CD4-positive, alpha-beta memory T cell (primary cell): ENCODE measurements at regions not wholly inside any gene's neighbourhood (a gene's known extent, or its start where the extent isn't known, plus 50 kb on each side); places are given as distances from the start of the nearest gene placed in this dataset.

Experiments
- CTCF ChIA-PET: fragments of 350-600 bp; sonication (Branson Sonifier 250); formaldehyde crosslinking; loops from one replicate; lab custom pipeline; 2021; ENCODE audit warnings: inconsistent platforms; ENCODE audit not compliant: partially characterized antibody; lab: Charles Lee
- POLR2A ChIA-PET: fragments of 350-600 bp; sonication (Branson Sonifier 250); formaldehyde crosslinking; loops from one replicate; lab custom pipeline; 2021; ENCODE audit not compliant: partially characterized antibody; lab: Charles Lee
- DNase-seq, 5 donors: peaks; one replicate each; pipeline versions ENCODE4 v3.0.0 to v3.0.0-alpha.2; 2020 to 2022; ENCODE audit warnings: mixed read lengths in 1 of 5
- H3K27ac ChIP-seq: one replicate; pipeline ENCODE4 v1.7.0; 2013; ENCODE audit warnings: low read depth, low read length
- H3K27me3 ChIP-seq: 2 replicates; pipeline ENCODE4 v1.7.0; 2013; ENCODE audit warnings: mild to moderate bottlenecking, low read length, moderate library complexity; ENCODE audit not compliant: insufficient read depth
- H3K36me3 ChIP-seq: 2 replicates; pipeline ENCODE4 v1.7.0; 2013; ENCODE audit warnings: mild to moderate bottlenecking, low read length, moderate library complexity; ENCODE audit not compliant: insufficient read depth
- H3K4me1 ChIP-seq: 2 replicates; pipeline ENCODE4 v1.7.0; 2013; ENCODE audit warnings: mild to moderate bottlenecking, low read length, moderate library complexity; ENCODE audit not compliant: insufficient read depth
- H3K4me3 ChIP-seq, 2 donors: one replicate each; pipeline ENCODE4 v1.7.0; 2013; ENCODE audit warnings: low read length in 2 of 2, mild to moderate bottlenecking in 1 of 2
- H3K9me3 ChIP-seq, 2 donors: one replicate each; pipeline ENCODE4 v1.7.0; 2013; ENCODE audit warnings: low read length in 2 of 2, control low read depth in 1 of 2; ENCODE audit not compliant: control insufficient read depth in 1 of 2
- H3K27ac Mint-ChIP-seq, 7 donors: one replicate each; pipeline ENCODE4 v1.8.0; 2020 to 2021; ENCODE audit warnings: mixed read lengths in 7 of 7, mild to moderate bottlenecking in 6 of 7, inconsistent platforms in 3 of 7, moderate library complexity in 3 of 7
- H3K27me3 Mint-ChIP-seq, 2 donors: one replicate each; pipeline ENCODE4 v1.8.0; 2020 to 2021; ENCODE audit warnings: mixed read lengths in 2 of 2
- H3K36me3 Mint-ChIP-seq, 2 donors: one replicate each; pipeline ENCODE4 v1.8.0; 2020 to 2021; ENCODE audit warnings: mixed read lengths in 2 of 2, inconsistent platforms in 1 of 2, mild to moderate bottlenecking in 1 of 2
- H3K4me1 Mint-ChIP-seq, 4 donors: one replicate each; pipeline ENCODE4 v1.8.0; 2020 to 2021; ENCODE audit warnings: mixed read lengths in 4 of 4, mild to moderate bottlenecking in 1 of 4
- H3K4me3 Mint-ChIP-seq, 8 donors: one replicate each; pipeline ENCODE4 v1.8.0; 2020 to 2021; ENCODE audit warnings: mixed read lengths in 8 of 8, mild to moderate bottlenecking in 7 of 8, moderate library complexity in 6 of 8, inconsistent platforms in 3 of 8
- H3K9me3 Mint-ChIP-seq, 8 donors: one replicate each; pipeline ENCODE4 v1.8.0; 2020 to 2021; ENCODE audit warnings: mixed read lengths in 8 of 8, mild to moderate bottlenecking in 5 of 8, inconsistent platforms in 3 of 8, moderate library complexity in 1 of 8
- intact Hi-C: fragments of 100-400 bp; cut with micrococcal nuclease; formaldehyde crosslinking; loops from one replicate; pipeline ENCODE4 v1.15.1; 2023

DNA sequence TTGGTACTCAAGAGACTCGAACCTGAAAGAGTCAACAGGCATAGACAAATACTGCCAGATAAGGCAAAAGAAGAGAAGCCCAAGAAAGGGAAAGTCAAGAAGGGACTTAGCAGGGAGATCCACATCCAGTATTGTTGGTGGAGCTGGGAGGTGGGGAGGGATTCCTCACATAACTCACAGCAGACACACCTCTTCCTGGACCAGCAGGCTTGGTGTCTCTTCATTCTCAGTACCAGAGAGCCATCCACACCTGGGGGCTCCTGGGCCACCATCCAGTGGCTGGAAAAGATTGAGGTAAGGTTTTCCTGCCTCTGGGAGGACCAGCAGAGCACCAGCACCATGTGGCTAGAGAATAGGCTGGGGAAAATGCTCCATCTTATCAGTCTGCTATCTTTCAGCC, 161.6 kb upstream of the SESN3 start:
- Mint-ChIP-seq H3K4me3 (no peak overlapping the region), H3K36me3 (no peaks in the 10 kb centered on the region), H3K27ac (no peak overlapping the region), H3K4me1 (no peaks in the 10 kb centered on the region), H3K9me3 (peaks cover 0 to 5% (median 3%) of the 10 kb centered on the region in 8 donors), H3K27me3 (no peaks in the 10 kb centered on the region)
- Histone ChIP-seq H3K27ac (no peak overlapping the region), H3K4me3 (no peak overlapping the region), H3K4me1 (no peaks in the 10 kb centered on the region), H3K27me3 (no peaks in the 10 kb centered on the region), H3K36me3 (no peaks in the 10 kb centered on the region), H3K9me3 (no peaks in the 10 kb centered on the region)
- ChIA-PET CTCF (no interaction called here), POLR2A (no interaction called here)
- DNase-seq = no peak
- intact Hi-C loops = no loop called here

DNA sequence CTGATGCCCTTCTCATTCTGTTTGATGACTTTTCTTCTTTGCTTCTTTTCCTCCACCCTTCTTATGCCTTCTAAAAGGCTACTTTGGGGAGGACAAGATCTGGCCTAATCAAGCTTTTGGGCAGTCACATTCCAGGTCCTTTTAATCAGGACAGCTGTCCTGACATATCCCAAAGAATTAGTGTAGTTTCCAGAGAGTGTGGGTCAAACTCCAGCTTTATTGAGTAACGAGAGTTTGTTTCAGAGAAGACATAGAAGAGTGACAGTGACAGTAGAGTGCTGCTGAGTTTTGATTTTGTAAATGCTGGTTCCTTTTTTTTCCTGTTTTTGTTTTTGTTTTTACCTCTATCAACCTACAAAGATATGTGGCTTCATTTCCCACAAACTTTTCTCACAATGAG, 158.4 kb upstream of the SESN3 start:
- no peaks in the 10 kb centered on the region for H3K36me3 Mint-ChIP-seq
- H3K27me3 Mint-ChIP-seq = no peaks in the 10 kb centered on the region
- no peak for DNase-seq
- no peaks in the 10 kb centered on the region for H3K9me3 Mint-ChIP-seq
- intact Hi-C loops = no loop called here
- no peaks in the 10 kb centered on the region for H3K27me3 ChIP-seq
- H3K9me3 ChIP-seq = no peaks in the 10 kb centered on the region
- H3K27ac Mint-ChIP-seq = no peak overlapping the region
- no peak overlapping the region for H3K27ac ChIP-seq
- POLR2A ChIA-PET = no interaction called here
- no peak overlapping the region for H3K4me3 ChIP-seq
- CTCF ChIA-PET = interaction anchor here (1.3 kb wide), 1 partner anchor 316 kb away, joined by 6 read pairs; no protein-coding TSS in a partner anchor
- H3K4me3 Mint-ChIP-seq = no peak overlapping the region
- H3K36me3 ChIP-seq = no peaks in the 10 kb centered on the region
- no peaks in the 10 kb centered on the region for H3K4me1 ChIP-seq
- H3K4me1 Mint-ChIP-seq = peaks cover 0 to 3% (median 0%) of the 10 kb centered on the region in 4 donors

DNA sequence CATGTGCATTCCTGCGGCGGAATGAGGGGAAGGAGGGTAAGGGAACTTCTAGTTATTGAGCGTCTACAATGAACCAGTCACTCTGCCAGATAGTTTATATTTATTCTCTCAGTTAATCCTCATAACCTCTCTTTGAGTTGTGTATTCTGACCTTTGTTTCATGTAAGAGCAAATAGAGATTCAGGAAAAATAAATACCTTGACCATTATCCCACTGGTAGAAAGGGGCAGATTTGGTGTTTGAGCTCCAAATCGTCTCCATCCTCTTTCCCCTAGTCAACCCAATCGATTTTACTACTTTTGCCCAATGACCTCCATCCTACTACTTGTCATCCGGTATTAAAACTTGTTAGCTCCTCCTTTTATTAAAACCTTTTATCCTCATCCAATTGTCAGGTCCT, 157.1 kb upstream of the SESN3 start:
- intact Hi-C loops = no loop called here
- Mint-ChIP-seq H3K4me1 (peaks cover 0 to 3% (median 0%) of the 10 kb centered on the region in 4 donors), H3K27ac (no peak overlapping the region), H3K36me3 (no peaks in the 10 kb centered on the region), H3K9me3 (no peaks in the 10 kb centered on the region), H3K4me3 (no peak overlapping the region), H3K27me3 (no peaks in the 10 kb centered on the region)
- ChIA-PET CTCF (no interaction called here), POLR2A (no interaction called here)
- Histone ChIP-seq H3K36me3 (no peaks in the 10 kb centered on the region), H3K4me1 (no peaks in the 10 kb centered on the region), H3K27ac (no peak overlapping the region), H3K27me3 (no peaks in the 10 kb centered on the region), H3K4me3 (no peak overlapping the region), H3K9me3 (no peaks in the 10 kb centered on the region)
- no peak for DNase-seq

DNA sequence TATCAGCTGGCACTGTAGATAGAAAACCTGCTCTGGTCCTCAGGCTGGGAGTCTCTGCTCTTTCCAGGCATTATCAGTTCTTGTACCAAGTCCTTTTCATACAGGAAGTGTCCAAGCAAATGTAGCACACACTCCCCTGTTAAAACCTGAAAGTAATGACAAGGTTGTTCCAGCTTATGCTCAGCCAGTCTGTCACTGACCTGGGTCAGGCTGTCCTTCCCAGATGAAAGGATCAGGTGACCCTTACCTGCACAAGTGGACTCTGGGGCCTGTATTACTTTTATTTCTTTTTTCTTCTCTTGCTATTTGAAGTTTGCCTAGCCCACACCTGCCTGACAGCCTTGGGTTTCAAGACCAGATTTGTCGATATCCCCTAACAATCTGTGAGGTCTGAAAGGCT, 156.3 kb upstream of the SESN3 start:
- H3K36me3 ChIP-seq = no peaks in the 10 kb centered on the region
- ChIA-PET CTCF (no interaction called here), POLR2A (no interaction called here)
- H3K9me3 ChIP-seq = no peaks in the 10 kb centered on the region
- no peak overlapping the region for H3K27ac Mint-ChIP-seq
- no peaks in the 10 kb centered on the region for H3K36me3 Mint-ChIP-seq
- no peaks in the 10 kb centered on the region for H3K27me3 ChIP-seq
- intact Hi-C loops = no loop called here
- H3K4me1 ChIP-seq = no peaks in the 10 kb centered on the region
- no peak overlapping the region for H3K27ac ChIP-seq
- H3K4me3 ChIP-seq = no peak overlapping the region
- no peaks in the 10 kb centered on the region for H3K9me3 Mint-ChIP-seq
- no peak overlapping the region for H3K4me3 Mint-ChIP-seq
- peaks cover under 1 to 4% (median 2%) of the 10 kb centered on the region in 4 donors for H3K4me1 Mint-ChIP-seq
- no peak for DNase-seq
- no peaks in the 10 kb centered on the region for H3K27me3 Mint-ChIP-seq

DNA sequence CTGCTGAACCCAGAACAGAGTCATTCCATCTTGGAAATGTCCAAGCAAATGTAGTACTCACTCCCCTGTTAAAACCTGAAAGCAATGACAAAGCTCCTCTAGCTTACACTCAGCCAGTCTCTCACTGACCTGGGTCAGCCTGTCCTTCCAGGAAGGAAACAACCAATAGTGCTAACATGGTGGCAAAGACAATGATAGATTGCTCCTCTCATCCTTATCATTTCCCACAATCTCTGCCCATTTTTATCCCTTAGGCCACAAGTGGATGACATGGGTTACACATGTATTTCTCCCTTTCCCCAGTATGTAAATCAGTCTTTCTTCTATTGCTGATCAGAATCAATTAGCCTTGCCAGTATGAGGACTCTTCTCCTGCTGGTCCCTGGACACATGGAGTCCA, 154.6 kb upstream of the SESN3 start:
- H3K4me3 Mint-ChIP-seq = no peak overlapping the region
- Histone ChIP-seq H3K4me3 (no peak overlapping the region), H3K9me3 (no peaks in the 10 kb centered on the region), H3K36me3 (no peaks in the 10 kb centered on the region), H3K4me1 (no peaks in the 10 kb centered on the region), H3K27me3 (no peaks in the 10 kb centered on the region), H3K27ac (no peak overlapping the region)
- DNase-seq = no peak
- H3K27ac Mint-ChIP-seq = no peak overlapping the region
- H3K27me3 Mint-ChIP-seq = peaks cover 0 to 3% of the 10 kb centered on the region in 2 donors
- CTCF ChIA-PET = no interaction called here
- POLR2A ChIA-PET = no interaction called here
- no peaks in the 10 kb centered on the region for H3K9me3 Mint-ChIP-seq
- H3K4me1 Mint-ChIP-seq = peaks cover 4 to 8% (median 5%) of the 10 kb centered on the region in 4 donors
- H3K36me3 Mint-ChIP-seq = no peaks in the 10 kb centered on the region
- intact Hi-C loops = no loop called here

DNA sequence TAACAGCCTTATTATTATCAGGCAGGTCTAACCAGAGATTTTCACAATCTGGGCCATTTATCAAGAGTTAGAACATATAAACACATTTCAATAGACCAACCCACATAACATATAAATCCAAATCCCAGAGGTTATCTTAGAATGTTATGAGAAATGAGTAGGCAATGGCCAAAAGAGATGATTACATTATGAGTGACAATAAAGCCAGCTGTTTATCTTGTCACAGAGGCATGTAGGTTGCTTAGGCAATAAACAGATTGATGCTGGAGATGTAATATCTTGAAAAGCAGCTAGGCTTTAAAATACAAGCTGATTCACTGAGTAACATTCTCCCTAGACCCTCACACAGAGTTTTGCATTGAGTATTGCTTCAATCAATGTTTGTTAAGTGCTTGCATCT, 148.5 kb upstream of the SESN3 start:
- H3K27me3 ChIP-seq = no peaks in the 10 kb centered on the region
- H3K27ac ChIP-seq = no peak overlapping the region
- POLR2A ChIA-PET = no interaction called here
- intact Hi-C loops = loop anchor here (10.0 kb wide), 1 partner anchor 325 kb away; no protein-coding TSS in a partner anchor
- no peaks in the 10 kb centered on the region for H3K36me3 ChIP-seq
- no peak for DNase-seq
- no peaks in the 10 kb centered on the region for H3K9me3 ChIP-seq
- H3K4me1 Mint-ChIP-seq = peaks cover 4 to 5% (median 5%) of the 10 kb centered on the region in 4 donors
- CTCF ChIA-PET = interaction anchor here (1.2 kb wide), 1 partner anchor 326 kb away, joined by 3 read pairs; no protein-coding TSS in a partner anchor
- H3K36me3 Mint-ChIP-seq = no peaks in the 10 kb centered on the region
- no peaks in the 10 kb centered on the region for H3K9me3 Mint-ChIP-seq
- H3K27me3 Mint-ChIP-seq = peaks cover 0 to 4% of the 10 kb centered on the region in 2 donors
- no peak overlapping the region for H3K4me3 Mint-ChIP-seq
- no peak overlapping the region for H3K27ac Mint-ChIP-seq
- no peaks in the 10 kb centered on the region for H3K4me1 ChIP-seq
- H3K4me3 ChIP-seq = no peak overlapping the region

DNA sequence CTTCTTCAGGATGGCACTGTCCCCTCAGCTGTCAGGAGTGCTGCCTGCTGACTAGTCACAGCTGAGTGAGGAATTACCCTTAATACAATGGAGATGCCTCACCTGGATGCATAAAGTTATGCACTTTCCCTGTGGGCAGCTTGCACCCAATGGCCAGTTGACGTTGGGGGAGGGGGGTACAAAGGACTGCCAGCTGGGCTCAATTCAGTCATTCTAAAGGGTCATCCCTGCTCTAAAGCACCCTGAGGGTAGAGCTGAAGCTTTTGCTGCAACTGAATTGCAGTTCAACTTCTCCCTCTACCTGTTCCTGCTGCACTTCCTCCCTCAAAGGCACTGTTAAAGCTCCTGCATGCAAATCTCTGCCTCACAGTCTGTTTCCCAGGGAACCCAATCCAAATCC, 147.8 kb upstream of the SESN3 start:
- ChIA-PET CTCF (no interaction called here), POLR2A (no interaction called here)
- H3K9me3 Mint-ChIP-seq = no peaks in the 10 kb centered on the region

DNA sequence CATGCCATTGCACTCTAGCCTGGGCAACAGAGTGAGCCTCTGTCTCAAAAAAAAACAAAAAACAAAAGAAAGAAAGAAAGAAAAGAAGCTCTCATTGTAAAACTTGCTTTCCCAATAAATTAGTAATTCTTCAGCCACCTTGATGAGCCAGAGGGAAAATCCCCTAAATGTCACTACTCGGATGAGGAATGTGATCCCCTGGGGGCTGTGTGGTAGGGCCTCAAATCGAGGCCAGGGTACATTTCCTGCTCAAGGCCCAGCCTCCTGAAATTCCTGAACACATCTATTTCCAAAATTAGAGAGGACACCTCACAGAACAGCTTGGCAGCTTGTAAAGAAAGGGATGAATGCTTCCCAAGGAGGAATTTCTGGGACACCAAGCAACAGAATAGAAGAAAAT, 147.1 kb upstream of the SESN3 start:
- Histone ChIP-seq H3K27ac (no peak overlapping the region), H3K4me1 (no peaks in the 10 kb centered on the region), H3K9me3 (no peaks in the 10 kb centered on the region), H3K27me3 (no peaks in the 10 kb centered on the region), H3K36me3 (no peaks in the 10 kb centered on the region), H3K4me3 (no peak overlapping the region)
- no peak overlapping the region for H3K4me3 Mint-ChIP-seq
- peaks cover 4 to 5% (median 5%) of the 10 kb centered on the region in 4 donors for H3K4me1 Mint-ChIP-seq
- ChIA-PET CTCF (no interaction called here), POLR2A (no interaction called here)
- intact Hi-C loops = loop anchor here (10.0 kb wide), 1 partner anchor 327 kb away; no protein-coding TSS in a partner anchor
- no peak for DNase-seq
- H3K9me3 Mint-ChIP-seq = no peaks in the 10 kb centered on the region
- peaks cover 0 to 4% of the 10 kb centered on the region in 2 donors for H3K27me3 Mint-ChIP-seq
- H3K27ac Mint-ChIP-seq = no peak overlapping the region
- H3K36me3 Mint-ChIP-seq = no peaks in the 10 kb centered on the region

More for the DNA sequence above, 147.8 kb upstream of the SESN3 start:
- Mint-ChIP-seq H3K27ac (no peak overlapping the region), H3K4me3 (no peak overlapping the region), H3K36me3 (no peaks in the 10 kb centered on the region), H3K4me1 (peaks cover 4 to 5% (median 5%) of the 10 kb centered on the region in 4 donors), H3K27me3 (peaks cover 0 to 4% of the 10 kb centered on the region in 2 donors)
- Histone ChIP-seq H3K4me1 (no peaks in the 10 kb centered on the region), H3K9me3 (no peaks in the 10 kb centered on the region), H3K4me3 (no peak overlapping the region), H3K27me3 (no peaks in the 10 kb centered on the region), H3K27ac (no peak overlapping the region), H3K36me3 (no peaks in the 10 kb centered on the region)
- no peak for DNase-seq
- intact Hi-C loops = loop anchor here (10.0 kb wide), 1 partner anchor 326 kb away; no protein-coding TSS in a partner anchor
